GM12873 (cell line): ENCODE measurements at regions not wholly inside any gene's neighbourhood (a gene's known extent, or its start where the extent isn't known, plus 50 kb on each side); places are given as distances from the start of the nearest gene placed in this dataset.

ENCODE experiments used
- CTCF ChIP-seq: IDR thresholded peaks from 2 replicates; pipeline ENCODE4 v1.5.1; 2012; ENCODE audit warnings: low read depth, mild to moderate bottlenecking, moderate library complexity, low read length, control low read depth; ENCODE audit not compliant: insufficient read depth; ENCODE audit errors: missing control alignments

DNA sequence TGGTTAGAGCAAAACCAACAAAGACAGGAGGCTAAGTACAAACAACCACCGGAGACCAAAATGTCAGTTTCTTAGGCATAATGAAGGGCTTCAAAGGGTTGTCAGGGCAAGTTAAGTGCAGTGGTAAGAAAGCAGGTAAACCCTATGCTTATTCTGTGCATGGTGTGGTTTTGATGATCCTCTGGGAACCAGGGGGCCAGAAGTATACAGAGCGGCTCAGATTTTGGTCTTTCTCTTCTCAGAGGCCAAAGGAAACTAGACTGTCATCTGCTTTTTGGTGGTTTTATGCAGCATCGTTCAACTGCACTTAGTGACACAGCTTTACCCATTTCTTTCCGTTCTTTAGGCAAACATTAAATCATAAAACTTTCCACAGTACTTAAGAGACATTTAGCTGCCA lies 332.7 kb upstream of the CELF2 start:
- TF ChIP-seq CTCF, result no peak

GRCh38 chr10:10685566-10685965 lies 332.1 kb upstream of the CELF2 start:
- no peak for TF ChIP-seq CTCF

DNA sequence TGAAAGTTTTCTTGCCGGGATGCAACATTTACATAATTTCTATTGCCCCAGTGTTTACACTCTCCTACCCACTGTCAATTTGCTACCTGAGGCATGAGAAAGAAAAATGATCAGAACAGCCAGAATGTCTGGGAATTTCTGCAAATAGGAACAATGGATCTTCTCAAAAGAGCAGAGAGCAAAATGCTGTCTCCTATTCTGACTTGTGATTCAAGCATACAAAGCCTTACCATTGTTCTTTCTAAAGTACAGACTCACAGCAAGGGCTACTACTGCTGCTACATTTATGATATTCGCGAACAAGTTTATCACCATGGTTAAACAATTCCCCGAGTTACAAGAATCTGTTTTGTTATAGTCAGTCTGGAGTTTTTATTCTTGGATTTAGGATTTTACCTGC lies 329.9 kb upstream of the CELF2 start:
- TF ChIP-seq CTCF, result no peak

- no peak for TF ChIP-seq CTCF
Measured at GRCh38 chr10:10699427-10699826, 318.2 kb upstream of the CELF2 start.

DNA sequence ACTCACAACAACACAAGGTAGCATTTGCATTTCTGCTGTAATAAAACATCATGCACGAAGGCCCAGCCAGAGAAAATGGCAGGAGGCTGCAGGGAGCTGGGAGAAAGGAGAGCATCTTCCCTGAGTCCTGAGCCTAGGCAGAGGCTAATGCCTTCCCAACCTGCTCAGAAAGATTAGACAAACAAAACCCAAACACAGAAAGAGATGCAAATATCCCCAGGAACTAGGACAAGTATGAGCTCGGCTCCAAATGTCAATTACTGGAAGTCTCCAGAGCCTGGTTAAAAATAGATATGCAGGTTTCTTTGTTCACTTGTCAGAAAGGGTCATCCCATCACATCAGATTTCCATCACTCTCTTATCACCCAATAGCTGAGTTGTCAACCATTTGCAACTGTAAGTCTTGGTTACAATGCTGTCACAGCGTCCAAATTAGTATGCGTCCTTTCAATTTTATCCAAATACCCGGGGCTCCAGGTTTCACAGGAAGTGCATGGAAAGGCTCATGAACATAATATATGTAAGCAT lies 316.5 kb upstream of the CELF2 start:
- TF ChIP-seq CTCF, result no peak

DNA sequence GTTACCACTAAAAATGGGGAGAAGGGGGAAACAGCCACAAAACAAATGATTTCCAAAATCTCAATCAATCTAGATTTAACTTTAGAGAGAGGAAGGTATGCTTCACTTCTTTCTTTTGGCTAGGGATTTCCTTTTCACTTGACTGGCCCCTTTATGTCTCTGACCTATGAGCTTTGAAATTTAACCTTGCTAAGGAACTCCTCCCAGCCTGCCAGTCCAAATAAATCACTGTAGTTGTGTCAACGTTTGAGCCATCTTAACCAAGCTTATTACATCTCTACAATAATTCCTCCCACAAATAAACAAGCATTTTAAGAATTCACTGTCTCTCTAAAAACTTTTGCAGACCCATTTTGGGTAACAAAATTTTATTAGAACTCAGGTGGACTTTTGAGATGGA lies 315.5 kb upstream of the CELF2 start:
- no peak for TF ChIP-seq CTCF

DNA sequence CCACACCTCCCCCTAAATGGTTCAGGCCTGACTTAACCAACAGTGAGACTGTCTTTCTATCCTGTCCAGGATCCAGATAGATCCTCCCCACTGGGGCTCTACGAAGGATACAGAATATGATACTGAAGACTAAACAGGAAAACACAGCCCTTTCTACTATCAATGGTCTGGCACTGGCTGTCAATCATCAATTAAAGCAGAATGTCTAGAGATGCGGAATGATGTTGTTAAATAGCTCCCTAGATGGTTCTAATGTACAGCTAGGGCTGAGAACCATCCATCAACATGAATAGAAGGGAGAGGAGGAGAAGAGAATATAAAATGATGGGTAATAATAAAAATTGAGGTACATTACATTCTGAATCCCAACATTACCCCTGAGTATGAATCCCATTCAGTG lies 314.3 kb upstream of the CELF2 start:
- no peak for TF ChIP-seq CTCF
